Panc1 (cell line): ENCODE measurements at regions not wholly inside any gene's neighbourhood (a gene's known extent, or its start where the extent isn't known, plus 50 kb on each side); places are given as distances from the start of the nearest gene placed in this dataset.

ENCODE experiments used
- POLR2AphosphoS5 ChIP-seq: IDR thresholded peaks from 2 replicates; pipeline ENCODE4 v1.6.1; 2012; ENCODE audit warnings: mild to moderate bottlenecking, low read depth, low read length, moderate library complexity
- TCF7L2 ChIP-seq: IDR thresholded peaks from 2 replicates; pipeline ENCODE4 v1.6.1; 2011; ENCODE audit warnings: mild to moderate bottlenecking, low read depth, low read length, inconsistent platforms
- TF ChIP-seq, protein P1 (sequence below): fragments of 450-650 bp; IDR thresholded peaks from 2 replicates; pipeline ENCODE4 v1.5.1; 2017; ENCODE audit warnings: mild to moderate bottlenecking

GRCh38 chr3:73952781-73953180, 328.0 kb upstream of the PDZRN3 start:
- TF ChIP-seq TCF7L2 (no peak), POLR2AphosphoS5 (no peak)
- TF ChIP-seq, protein P1, sequence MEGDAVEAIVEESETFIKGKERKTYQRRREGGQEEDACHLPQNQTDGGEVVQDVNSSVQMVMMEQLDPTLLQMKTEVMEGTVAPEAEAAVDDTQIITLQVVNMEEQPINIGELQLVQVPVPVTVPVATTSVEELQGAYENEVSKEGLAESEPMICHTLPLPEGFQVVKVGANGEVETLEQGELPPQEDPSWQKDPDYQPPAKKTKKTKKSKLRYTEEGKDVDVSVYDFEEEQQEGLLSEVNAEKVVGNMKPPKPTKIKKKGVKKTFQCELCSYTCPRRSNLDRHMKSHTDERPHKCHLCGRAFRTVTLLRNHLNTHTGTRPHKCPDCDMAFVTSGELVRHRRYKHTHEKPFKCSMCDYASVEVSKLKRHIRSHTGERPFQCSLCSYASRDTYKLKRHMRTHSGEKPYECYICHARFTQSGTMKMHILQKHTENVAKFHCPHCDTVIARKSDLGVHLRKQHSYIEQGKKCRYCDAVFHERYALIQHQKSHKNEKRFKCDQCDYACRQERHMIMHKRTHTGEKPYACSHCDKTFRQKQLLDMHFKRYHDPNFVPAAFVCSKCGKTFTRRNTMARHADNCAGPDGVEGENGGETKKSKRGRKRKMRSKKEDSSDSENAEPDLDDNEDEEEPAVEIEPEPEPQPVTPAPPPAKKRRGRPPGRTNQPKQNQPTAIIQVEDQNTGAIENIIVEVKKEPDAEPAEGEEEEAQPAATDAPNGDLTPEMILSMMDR = no peak
